ENCODE measurements at regions not wholly inside any gene's neighbourhood (a gene's known extent, or its start where the extent isn't known, plus 50 kb on each side); places are given as distances from the start of the nearest gene placed in this dataset.

DNA sequence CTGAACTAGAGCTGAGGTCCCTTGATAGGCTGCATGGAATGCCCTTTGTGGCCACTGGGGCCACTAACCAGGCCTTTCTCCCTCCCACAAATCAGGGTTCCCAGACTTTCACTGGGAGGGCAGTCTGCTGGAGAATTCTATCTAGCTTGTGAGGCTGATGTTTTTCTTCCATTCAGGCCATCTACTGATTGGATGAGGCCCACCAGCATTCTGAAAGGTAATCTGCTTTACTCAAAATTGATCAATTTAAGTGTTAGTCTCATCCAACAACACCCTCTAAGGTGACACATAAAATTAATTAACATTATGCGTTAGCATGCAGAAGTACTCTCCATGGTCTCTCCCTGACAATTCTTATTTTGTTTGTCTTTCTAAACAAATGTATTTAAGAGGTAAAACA, 80.5 kb downstream of the RTP4 start:
- TF ChIP-seq, protein P1, sequence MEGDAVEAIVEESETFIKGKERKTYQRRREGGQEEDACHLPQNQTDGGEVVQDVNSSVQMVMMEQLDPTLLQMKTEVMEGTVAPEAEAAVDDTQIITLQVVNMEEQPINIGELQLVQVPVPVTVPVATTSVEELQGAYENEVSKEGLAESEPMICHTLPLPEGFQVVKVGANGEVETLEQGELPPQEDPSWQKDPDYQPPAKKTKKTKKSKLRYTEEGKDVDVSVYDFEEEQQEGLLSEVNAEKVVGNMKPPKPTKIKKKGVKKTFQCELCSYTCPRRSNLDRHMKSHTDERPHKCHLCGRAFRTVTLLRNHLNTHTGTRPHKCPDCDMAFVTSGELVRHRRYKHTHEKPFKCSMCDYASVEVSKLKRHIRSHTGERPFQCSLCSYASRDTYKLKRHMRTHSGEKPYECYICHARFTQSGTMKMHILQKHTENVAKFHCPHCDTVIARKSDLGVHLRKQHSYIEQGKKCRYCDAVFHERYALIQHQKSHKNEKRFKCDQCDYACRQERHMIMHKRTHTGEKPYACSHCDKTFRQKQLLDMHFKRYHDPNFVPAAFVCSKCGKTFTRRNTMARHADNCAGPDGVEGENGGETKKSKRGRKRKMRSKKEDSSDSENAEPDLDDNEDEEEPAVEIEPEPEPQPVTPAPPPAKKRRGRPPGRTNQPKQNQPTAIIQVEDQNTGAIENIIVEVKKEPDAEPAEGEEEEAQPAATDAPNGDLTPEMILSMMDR (IDR thresholded peaks at IDR 0.05; ENCODE audit: insufficient read depth, low read depth, low read length, missing control alignments) = no peak
- no peak for DNase-seq (ENCODE audit: low read depth)
- no peak overlapping the region for H3K4me3 ChIP-seq (ENCODE audit: low read depth, low read length)

DNA sequence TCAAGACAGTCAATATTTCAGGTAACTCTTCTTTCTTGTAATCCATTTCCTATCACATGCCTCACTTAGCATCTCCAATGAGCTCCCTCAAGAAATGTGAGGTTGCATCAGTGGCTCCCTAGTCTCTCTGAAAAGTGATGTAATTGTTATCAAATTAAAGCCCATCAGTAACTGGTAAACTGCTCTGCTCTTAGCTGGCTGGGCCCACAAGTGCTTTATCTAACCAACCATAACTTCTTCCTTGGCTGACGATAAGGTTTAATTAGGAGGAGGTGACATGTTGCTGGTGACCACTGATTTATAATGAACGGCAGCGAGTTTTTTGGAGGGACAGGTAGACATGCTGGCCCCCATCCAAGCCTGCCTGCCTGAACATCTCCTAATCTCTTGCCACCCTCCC, 79.6 kb downstream of the RTP4 start:
- H3K4me3 ChIP-seq (ENCODE audit: low read depth, low read length) = no peak overlapping the region
- TF ChIP-seq, protein P1 (IDR thresholded peaks at IDR 0.05; ENCODE audit: insufficient read depth, low read depth, low read length, missing control alignments) = no peak
- DNase-seq (ENCODE audit: low read depth) = no peak

DNA sequence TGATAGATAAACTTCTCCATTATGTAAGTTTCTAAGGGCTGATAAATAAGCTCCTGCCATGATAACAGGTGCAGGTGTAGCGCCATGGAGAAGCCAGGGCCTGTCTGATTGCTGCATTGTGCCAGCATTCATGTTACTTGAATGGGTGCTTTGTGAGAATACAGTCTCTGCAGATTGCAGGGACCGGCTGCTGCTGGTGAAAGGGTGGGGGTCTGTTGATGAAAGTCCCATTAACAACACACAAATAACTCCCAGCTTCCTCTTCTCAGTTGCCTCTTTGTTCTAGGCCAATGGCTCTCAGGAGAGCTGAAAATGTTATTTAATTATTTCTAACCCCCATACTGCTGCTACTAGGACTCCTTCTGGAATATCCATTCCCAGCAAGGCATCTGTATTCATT, 77.2 kb downstream of the RTP4 start:
- H3K4me3 ChIP-seq (ENCODE audit: low read depth, low read length) = no peak overlapping the region
- no peak for DNase-seq (ENCODE audit: low read depth)
- TF ChIP-seq, protein P1 (IDR thresholded peaks at IDR 0.05; ENCODE audit: insufficient read depth, low read depth, low read length, missing control alignments) = no peak

DNA sequence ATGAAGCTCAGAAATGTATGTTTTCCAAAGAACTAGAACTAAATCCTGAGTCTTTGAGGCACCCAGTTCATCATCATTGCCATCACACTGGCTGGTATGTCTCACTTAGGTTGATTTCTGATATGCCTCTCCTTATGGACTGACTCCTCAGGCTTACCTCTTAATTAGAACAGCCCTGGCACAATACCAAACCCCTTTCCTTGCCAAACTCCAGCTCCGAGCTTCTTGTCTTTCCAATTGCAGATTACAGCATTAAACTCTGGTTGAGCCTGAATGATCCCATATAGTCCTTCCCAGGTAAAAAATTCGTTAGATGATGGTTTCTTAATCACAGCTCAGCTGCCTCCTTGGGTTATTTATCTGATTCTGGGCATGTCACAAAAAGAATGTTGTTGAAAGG, 66.3 kb downstream of the RTP4 start:
- H3K4me3 ChIP-seq (ENCODE audit: low read depth, low read length) = no peak overlapping the region
- TF ChIP-seq, protein P1 (IDR thresholded peaks at IDR 0.05; ENCODE audit: insufficient read depth, low read depth, low read length, missing control alignments) = no peak
- DNase-seq (ENCODE audit: low read depth) = no peak

DNA sequence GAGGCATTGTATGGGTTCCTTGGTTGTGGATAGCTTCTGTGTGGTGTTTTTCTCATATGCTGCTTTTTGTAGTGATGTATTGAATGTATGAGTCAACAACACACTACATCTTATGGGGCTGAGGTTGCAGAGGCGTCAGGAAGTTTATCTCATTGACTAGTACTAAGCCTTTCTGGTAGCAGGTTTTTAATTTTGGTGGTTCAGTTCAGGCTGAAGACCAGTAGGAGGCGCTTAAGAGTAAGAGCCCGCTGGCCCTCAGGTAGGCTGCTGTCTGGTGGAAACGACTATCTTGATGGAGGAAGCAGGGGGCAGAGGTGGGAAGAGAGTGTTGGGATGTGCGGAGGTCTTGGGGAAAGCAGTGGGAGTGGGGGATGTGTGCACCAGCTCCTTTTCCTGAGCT, 62.4 kb downstream of the RTP4 start:
- TF ChIP-seq, protein P1 (IDR thresholded peaks at IDR 0.05; ENCODE audit: insufficient read depth, low read depth, low read length, missing control alignments) = peak; percentile 36
- H3K4me3 ChIP-seq (ENCODE audit: low read depth, low read length) = no peak overlapping the region
- DNase-seq (ENCODE audit: low read depth) = peak; percentile 12

Measured in GM12865 (cell line).